Vagina (tissue), 2 donors: ENCODE measurements at regions not wholly inside any gene's neighbourhood (a gene's known extent, or its start where the extent isn't known, plus 50 kb on each side); places are given as distances from the start of the nearest gene placed in this dataset.

Experiments
- CTCF ChIP-seq, 3 experiments: fragments of 450-650 bp in 2 of 3; fragments of 200-600 bp in 1 of 3; sonication (generic) in 1 of 3; IDR thresholded peaks; one replicate each; pipeline ENCODE4 v1.5.1; 2017 to 2019; ENCODE audit warnings: antibody characterized with exemption in 3 of 3, mild to moderate bottlenecking in 2 of 3, moderate library complexity in 2 of 3
- POLR2AphosphoS5 ChIP-seq, 2 donors: sonication (generic); formaldehyde crosslinking; IDR thresholded peaks; one replicate each; pipeline ENCODE4 v1.9.0; 2017; ENCODE audit warnings: antibody characterized with exemption in 2 of 2, mild to moderate bottlenecking in 2 of 2, low read depth in 1 of 2; ENCODE audit not compliant: insufficient read depth in 1 of 2

GRCh38 chr12:76633415-76633814 lies 73.8 kb upstream of the OSBPL8 start:
- TF ChIP-seq CTCF (IDR thresholded peaks at IDR 0.05) (no peak), POLR2AphosphoS5 (IDR thresholded peaks at IDR 0.05; ENCODE audit: insufficient read depth in 1 of 2, low read depth in 1 of 2) (peak in 1 of 2 donors; percentile 68)
